HepG2 (cell line): ENCODE measurements at regions not wholly inside any gene's neighbourhood (a gene's known extent, or its start where the extent isn't known, plus 50 kb on each side); places are given as distances from the start of the nearest gene placed in this dataset.

Experiments used
- ATAC-seq: fragments of 200-7000 bp; cut with Tn5 transposase; 3 replicates; pipeline ENCODE4 v1.9.1; 2020; ENCODE audit warnings: mild to moderate bottlenecking, moderate library complexity
- BruUV-seq: library from RNA; stranded (reverse); fragments of 400-500 nt; replicated peaks from 2 replicates; lab custom pipeline; 2021; lab: Mats Ljungman, UMichigan
- CTCF ChIA-PET: fragments of 300-600 bp; formaldehyde crosslinking; extraction: SDS; loops from one replicate; lab custom pipeline; 2021; ENCODE audit warnings: low total read pairs, inconsistent platforms, low intra/inter-chr PET ratio; lab: Yijun Ruan, JAX
- POLR2A ChIA-PET: fragments of 350-600 bp; sonication (Branson Sonifier 250); formaldehyde crosslinking; loops from one replicate; lab custom pipeline; 2020; ENCODE audit warnings: antibody characterized with exemption, inconsistent platforms; lab: Yijun Ruan, JAX
- DNase-seq: peaks from one replicate; pipeline ENCODE4 v3.0.0-alpha.2; 2015; ENCODE audit warnings: low spot score
- FAIRE-seq: peaks from 3 replicates; lab custom pipeline; 2011; peaks lifted over from hg19 to GRCh38; lab: Jason Lieb, UNC
- H2AFZ ChIP-seq: one replicate; pipeline ENCODE4 v1.6.1; 2011; ENCODE audit warnings: low read length, inconsistent platforms
- H3K27ac ChIP-seq: fragments of 300-600 bp; 3 replicates; pipeline ENCODE4 v1.8.0; 2011; ENCODE audit warnings: mixed run types, mild to moderate bottlenecking, mixed read lengths, low read length, inconsistent platforms; ENCODE audit not compliant: insufficient read depth; ENCODE audit errors: extremely low read length
- H3K27me3 ChIP-seq, 2 experiments: fragments of 200-600 bp in 1 of 2; 2 replicates in 1 of 2; 3 replicates in 1 of 2; pipeline versions ENCODE4 v1.6.0 to v1.8.0; 2011; ENCODE audit warnings: low read length in 2 of 2, mild to moderate bottlenecking in 2 of 2, moderate library complexity in 2 of 2, inconsistent platforms in 1 of 2; ENCODE audit not compliant: insufficient read depth in 2 of 2, control insufficient read depth in 1 of 2
- H3K36me3 ChIP-seq, 2 experiments: fragments of 200-600 bp in 1 of 2; replicated peaks in 1 of 2; 2 replicates in 1 of 2; 3 replicates in 1 of 2; pipeline versions ENCODE4 v1.5.1 to v1.8.0; 2011; ENCODE audit warnings: low read length in 2 of 2, inconsistent platforms in 1 of 2; ENCODE audit not compliant: insufficient read depth in 2 of 2, control insufficient read depth in 1 of 2
- H3K4me1 ChIP-seq: 2 replicates; pipeline ENCODE4 v1.5.1; 2012; ENCODE audit warnings: low read length, inconsistent platforms; ENCODE audit not compliant: insufficient read depth
- H3K4me2 ChIP-seq: 2 replicates; pipeline ENCODE4 v1.6.0; 2011; ENCODE audit warnings: low read depth, low read length, inconsistent platforms
- H3K4me3 ChIP-seq, 3 experiments: fragments of 200-600 bp in 1 of 3; sonication (generic), shearing (Covaris generic) in 1 of 3; replicated peaks in 1 of 3; 2 replicates each; pipeline ENCODE4 v1.5.1; 2011 to 2016; ENCODE audit warnings: low read length in 3 of 3, inconsistent platforms in 2 of 3, low read depth in 2 of 3, mild to moderate bottlenecking in 2 of 3, control low read depth in 1 of 3, mixed read lengths in 1 of 3; ENCODE audit not compliant: insufficient read depth in 1 of 3
- H3K79me2 ChIP-seq: one replicate; pipeline ENCODE4 v1.6.1; 2011; ENCODE audit warnings: low read length, inconsistent platforms; ENCODE audit not compliant: insufficient read depth
- H3K9ac ChIP-seq: 2 replicates; pipeline ENCODE4 v1.6.0; 2011; ENCODE audit warnings: mild to moderate bottlenecking, low read depth, low read length, inconsistent platforms; ENCODE audit not compliant: insufficient read depth
- H3K9me3 ChIP-seq: 2 replicates; pipeline ENCODE4 v1.5.1; 2012; ENCODE audit warnings: mild to moderate bottlenecking, low read length
- H4K20me1 ChIP-seq: 2 replicates; pipeline ENCODE4 v1.6.0; 2011; ENCODE audit warnings: inconsistent platforms, mild to moderate bottlenecking, low read length, moderate library complexity; ENCODE audit not compliant: insufficient read depth
- AGO2 ChIP-seq: fragments of 200-400 bp; formaldehyde crosslinking; optimal IDR thresholded peaks from 2 replicates; pipeline ENCODE3; 2017; ENCODE audit warnings: mild to moderate bottlenecking, low read depth, low read length, moderate library complexity
- ATF6 ChIP-seq: sonication (generic); formaldehyde crosslinking; conservative IDR thresholded peaks from 2 replicates; pipeline ENCODE4 v1.4.0; 2020; ENCODE audit warnings: missing genetic modification reagents
- CTCF ChIP-seq: sonication (generic); formaldehyde crosslinking; IDR thresholded peaks from 2 replicates; pipeline ENCODE4 v1.5.0; 2020; ENCODE audit warnings: mild to moderate bottlenecking, missing genetic modification reagents, moderate library complexity
- DDIT3 ChIP-seq: sonication (generic); formaldehyde crosslinking; IDR thresholded peaks from 2 replicates; pipeline ENCODE4 v1.4.0; 2020; ENCODE audit warnings: mild to moderate bottlenecking, missing genetic modification reagents
- IRF2 ChIP-seq: IDR thresholded peaks from 2 replicates; pipeline ENCODE4 v1.6.1; 2018; ENCODE audit warnings: missing genetic modification reagents, missing compliant biosample characterization
- KIAA2018 ChIP-seq: sonication (generic); formaldehyde crosslinking; IDR thresholded peaks from 2 replicates; pipeline ENCODE4 v1.5.0; 2020; ENCODE audit warnings: mild to moderate bottlenecking, missing genetic modification reagents, borderline replicate concordance
- MBD4 ChIP-seq: IDR thresholded peaks from 2 replicates; pipeline ENCODE4 v1.6.1; 2012; ENCODE audit warnings: low read length, inconsistent platforms, borderline replicate concordance
- NCOA5 ChIP-seq: sonication (generic); formaldehyde crosslinking; IDR thresholded peaks from 2 replicates; pipeline ENCODE4 v1.4.0; 2020; ENCODE audit warnings: missing genetic modification reagents
- NR3C1 ChIP-seq: sonication (generic); formaldehyde crosslinking; IDR thresholded peaks from 2 replicates; pipeline ENCODE4 v1.4.0; 2020; ENCODE audit warnings: missing genetic modification reagents
- TEAD3 ChIP-seq: optimal IDR thresholded peaks from 2 replicates; pipeline ENCODE3; 2016; ENCODE audit warnings: borderline replicate concordance
- TOPORS ChIP-seq: sonication (generic); formaldehyde crosslinking; IDR thresholded peaks from 2 replicates; pipeline ENCODE4 v1.8.0; 2023; ENCODE audit warnings: mild to moderate bottlenecking, missing genetic modification reagents
- ZNF326 ChIP-seq: sonication (generic); formaldehyde crosslinking; IDR thresholded peaks from 2 replicates; pipeline ENCODE4 v1.4.0; 2020; ENCODE audit warnings: missing genetic modification reagents, borderline replicate concordance
- ZNF331 ChIP-seq: sonication (generic); formaldehyde crosslinking; IDR thresholded peaks from 2 replicates; pipeline ENCODE4 v1.4.0; 2020; ENCODE audit warnings: missing genetic modification reagents
- WGBS: methylation state at CpG from one replicate; pipeline ENCODE4 v1.1.6; 2017; ENCODE audit warnings: low lambda C conversion rate; 5-methylcytosine and 5-hydroxymethylcytosine counted together
- in situ Hi-C: cut with HindIII; loops from 2 replicates; pipeline ENCODE4 v1.10.0; 2017; ENCODE audit warnings: low pct_unique_long_range_greater_than_20kb; ENCODE audit not compliant: extremely low pct_ligation_motif_present
- intact Hi-C: fragments of 100-400 bp; cut with micrococcal nuclease; formaldehyde crosslinking; loops from one replicate; pipeline ENCODE4 v1.10.0; 2022; ENCODE audit not compliant: unreplicated experiment

GRCh38 chr1:239897458-239897857 lies 194.2 kb upstream of the FMN2 start:
- Histone ChIP-seq H3K9me3 (no peaks in the 10 kb centered on the region), H3K79me2 (no peaks in the 10 kb centered on the region), H3K27me3 (peaks cover 0 to 1% of the 10 kb centered on the region in 2 experiments; a peak in 1 of 5 replicates), H3K4me1 (no peaks in the 10 kb centered on the region), H3K27ac (no peak overlapping the region), H4K20me1 (no peaks in the 10 kb centered on the region), H3K9ac (no peak overlapping the region), H2AFZ (no peak overlapping the region), H3K4me3 (no peak overlapping the region), H3K36me3 (no peaks in the 10 kb centered on the region), H3K4me2 (no peak overlapping the region)
- ChIA-PET POLR2A (no interaction called here), CTCF (interaction anchor here (2.1 kb wide), 1 partner anchor 492 kb away, joined by 8 read pairs; no protein-coding TSS in a partner anchor)
- in situ Hi-C loops (loop anchor here (25.0 kb wide), 1 partner anchor 485 kb away; no protein-coding TSS in a partner anchor), intact Hi-C loops (no loop called here)
- BruUV-seq = no TSS peak
- no peak for FAIRE-seq
- ATAC-seq = no peak
- DNase-seq = no peak
- WGBS = 4% methylated on average over 4 of the region's 4 CpGs
- TF ChIP-seq CTCF (CRISPR knock-in tag) (no peak), ATF6 (CRISPR knock-in tag) (no peak), TEAD3 (CRISPR knock-in tag) (no peak), KIAA2018 (CRISPR knock-in tag) (no peak), ZNF326 (CRISPR knock-in tag) (no peak), TOPORS (CRISPR knock-in tag) (no peak), IRF2 (CRISPR knock-in tag) (no peak), NR3C1 (CRISPR knock-in tag) (no peak), NCOA5 (CRISPR knock-in tag) (no peak), AGO2 (no peak), ZNF331 (CRISPR knock-in tag) (no peak), DDIT3 (CRISPR knock-in tag) (no peak), MBD4 (no peak)
